Hepatocyte (in vitro differentiated cells): ENCODE measurements at regions not wholly inside any gene's neighbourhood (a gene's known extent, or its start where the extent isn't known, plus 50 kb on each side); places are given as distances from the start of the nearest gene placed in this dataset.

ENCODE experiments used
- DNase-seq: peaks from one replicate; pipeline ENCODE4 v3.0.0-alpha.2; 2016; ENCODE audit warnings: low spot score
- H2AFZ ChIP-seq: fragments of 200-600 bp; sonication (generic); 2 replicates; pipeline ENCODE4 v1.6.0; 2016; ENCODE audit warnings: antibody characterized with exemption, mild to moderate bottlenecking
- H3K27ac ChIP-seq: fragments of 200-600 bp; sonication (generic); 2 replicates; pipeline ENCODE4 v1.5.1; 2016; ENCODE audit warnings: mild to moderate bottlenecking
- H3K27me3 ChIP-seq: fragments of 200-600 bp; sonication (generic); 2 replicates; pipeline ENCODE4 v1.6.1; 2016
- H3K36me3 ChIP-seq: fragments of 200-600 bp; sonication (generic); replicated peaks from 2 replicates; pipeline ENCODE4 v1.5.1; 2016; ENCODE audit warnings: low read depth; ENCODE audit not compliant: insufficient read depth
- H3K4me1 ChIP-seq: fragments of 200-600 bp; sonication (generic); 2 replicates; pipeline ENCODE4 v1.5.1; 2016; ENCODE audit warnings: mild to moderate bottlenecking, moderate library complexity; ENCODE audit not compliant: insufficient read depth
- H3K4me2 ChIP-seq: fragments of 200-600 bp; sonication (generic); 2 replicates; pipeline ENCODE4 v1.6.0; 2016
- H3K4me3 ChIP-seq: fragments of 200-600 bp; sonication (generic); 2 replicates; pipeline ENCODE4 v1.5.1; 2016; ENCODE audit warnings: mild to moderate bottlenecking
- H3K79me2 ChIP-seq: fragments of 200-600 bp; sonication (generic); 2 replicates; pipeline ENCODE4 v1.6.0; 2017; ENCODE audit warnings: mild to moderate bottlenecking
- H3K9me2 ChIP-seq: fragments of 200-600 bp; sonication (generic); replicated peaks from 2 replicates; pipeline ENCODE4 v1.6.0; 2017; ENCODE audit warnings: mild to moderate bottlenecking; ENCODE audit not compliant: insufficient read depth
- H3K9me3 ChIP-seq: fragments of 200-600 bp; sonication (generic); 2 replicates; pipeline ENCODE4 v1.5.1; 2016; ENCODE audit warnings: low read depth, mild to moderate bottlenecking
- H4K20me1 ChIP-seq: fragments of 200-600 bp; sonication (generic); 2 replicates; pipeline ENCODE4 v1.6.0; 2016; ENCODE audit warnings: mild to moderate bottlenecking; ENCODE audit not compliant: insufficient read depth, poor library complexity, severe bottlenecking
- EZH2 ChIP-seq: fragments of 200-600 bp; sonication (generic); IDR thresholded peaks from 2 replicates; pipeline ENCODE4 v1.6.1; 2016; ENCODE audit warnings: antibody characterized with exemption, mild to moderate bottlenecking, borderline replicate concordance
- EZH2phosphoT487 ChIP-seq: fragments of 200-600 bp; sonication (generic); IDR thresholded peaks from one replicate; pipeline ENCODE4 v1.6.1; 2018; ENCODE audit warnings: antibody characterized with exemption, mild to moderate bottlenecking, low read depth, moderate library complexity; ENCODE audit not compliant: unreplicated experiment, severe bottlenecking
- WGBS: methylation state at CpG from one replicate; pipeline ENCODE4 v1.1.6; 2016; ENCODE audit warnings: low lambda C conversion rate; ENCODE audit errors: missing lambda C conversion rate; 5-methylcytosine and 5-hydroxymethylcytosine counted together
- TF ChIP-seq, protein P1 (sequence below): fragments of 200-600 bp; sonication (generic); IDR thresholded peaks from 2 replicates; pipeline ENCODE4 v1.5.1; 2016; ENCODE audit warnings: antibody characterized with exemption, mild to moderate bottlenecking; ENCODE audit not compliant: poor library complexity

DNA sequence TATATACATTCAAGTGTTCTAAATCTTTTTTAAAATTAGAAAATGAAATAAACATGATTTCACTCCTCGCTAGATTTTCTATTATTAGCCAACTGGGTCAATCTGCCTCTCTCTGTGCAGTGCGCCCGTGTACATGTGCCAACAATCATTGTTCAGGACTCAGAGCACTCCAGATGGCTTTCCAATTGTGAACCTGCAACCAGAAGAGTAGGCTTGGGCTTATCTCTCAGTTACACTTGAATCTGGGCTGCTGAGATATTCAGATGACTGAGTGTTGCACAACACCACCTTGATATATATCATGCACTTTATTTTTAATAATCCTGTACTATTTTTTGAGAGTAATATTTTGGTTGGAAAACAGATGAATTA is 184.0 kb upstream of the FSTL5 start:
- H3K36me3 ChIP-seq, result no peaks in the 10 kb centered on the region
- no peaks in the 10 kb centered on the region for H3K9me3 ChIP-seq
- TF ChIP-seq EZH2, result no peak
- no peak for TF ChIP-seq EZH2phosphoT487
- TF ChIP-seq, protein P1, sequence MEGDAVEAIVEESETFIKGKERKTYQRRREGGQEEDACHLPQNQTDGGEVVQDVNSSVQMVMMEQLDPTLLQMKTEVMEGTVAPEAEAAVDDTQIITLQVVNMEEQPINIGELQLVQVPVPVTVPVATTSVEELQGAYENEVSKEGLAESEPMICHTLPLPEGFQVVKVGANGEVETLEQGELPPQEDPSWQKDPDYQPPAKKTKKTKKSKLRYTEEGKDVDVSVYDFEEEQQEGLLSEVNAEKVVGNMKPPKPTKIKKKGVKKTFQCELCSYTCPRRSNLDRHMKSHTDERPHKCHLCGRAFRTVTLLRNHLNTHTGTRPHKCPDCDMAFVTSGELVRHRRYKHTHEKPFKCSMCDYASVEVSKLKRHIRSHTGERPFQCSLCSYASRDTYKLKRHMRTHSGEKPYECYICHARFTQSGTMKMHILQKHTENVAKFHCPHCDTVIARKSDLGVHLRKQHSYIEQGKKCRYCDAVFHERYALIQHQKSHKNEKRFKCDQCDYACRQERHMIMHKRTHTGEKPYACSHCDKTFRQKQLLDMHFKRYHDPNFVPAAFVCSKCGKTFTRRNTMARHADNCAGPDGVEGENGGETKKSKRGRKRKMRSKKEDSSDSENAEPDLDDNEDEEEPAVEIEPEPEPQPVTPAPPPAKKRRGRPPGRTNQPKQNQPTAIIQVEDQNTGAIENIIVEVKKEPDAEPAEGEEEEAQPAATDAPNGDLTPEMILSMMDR, result no peak
- H3K4me1 ChIP-seq, result no peaks in the 10 kb centered on the region
- no peaks in the 10 kb centered on the region for H4K20me1 ChIP-seq
- no peak overlapping the region for H3K4me2 ChIP-seq
- WGBS, result 79% methylated on average over 3 of the region's 3 CpGs
- H3K79me2 ChIP-seq, result no peaks in the 10 kb centered on the region
- no peaks in the 10 kb centered on the region for H3K9me2 ChIP-seq
- no peak overlapping the region for H3K4me3 ChIP-seq
- no peaks in the 10 kb centered on the region for H3K27me3 ChIP-seq
- no peak for DNase-seq
- H2AFZ ChIP-seq, result no peak overlapping the region
- no peak overlapping the region for H3K27ac ChIP-seq

DNA sequence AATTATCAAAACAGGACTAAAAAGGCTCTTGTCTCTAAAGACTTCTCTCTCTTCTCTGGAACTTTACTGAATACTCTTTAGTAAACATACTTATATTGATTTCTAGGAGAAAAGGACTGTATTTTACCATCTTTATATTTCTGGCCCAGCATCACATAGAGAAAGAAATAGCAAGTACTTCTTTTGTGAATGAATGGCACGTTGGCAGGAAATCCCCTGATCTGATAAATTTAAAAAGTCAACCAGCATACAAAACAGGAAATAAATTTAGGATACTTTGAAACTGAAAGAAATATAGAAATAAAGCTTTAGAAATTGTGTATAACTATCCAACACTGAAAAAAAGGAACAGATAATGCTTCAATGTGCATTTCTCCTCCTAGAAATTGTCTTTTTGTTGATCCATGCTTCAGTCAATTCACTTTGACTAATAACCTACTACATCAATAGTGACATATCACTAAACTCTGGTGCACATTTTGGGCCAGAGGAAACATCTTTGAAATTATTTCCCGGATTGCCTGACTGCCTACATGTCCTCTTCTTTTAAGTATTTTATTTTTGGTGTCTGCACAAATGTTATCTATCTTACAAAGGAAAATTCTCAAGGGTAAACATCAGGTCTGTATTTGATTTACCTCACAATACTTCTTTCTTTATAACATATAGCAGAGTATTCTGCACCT is 183.5 kb upstream of the FSTL5 start:
- Histone ChIP-seq H3K9me3 (no peaks in the 10 kb centered on the region), H3K4me1 (no peaks in the 10 kb centered on the region), H3K79me2 (no peaks in the 10 kb centered on the region), H2AFZ (no peak overlapping the region), H3K4me2 (no peak overlapping the region), H3K4me3 (no peak overlapping the region), H3K9me2 (no peaks in the 10 kb centered on the region), H3K27me3 (no peaks in the 10 kb centered on the region), H4K20me1 (no peaks in the 10 kb centered on the region), H3K36me3 (no peaks in the 10 kb centered on the region), H3K27ac (no peak overlapping the region)
- TF ChIP-seq, protein P1, result no peak
- TF ChIP-seq EZH2phosphoT487 (no peak), EZH2 (no peak)
- 82% methylated on average over 2 of the region's 2 CpGs for WGBS
- no peak for DNase-seq

DNA sequence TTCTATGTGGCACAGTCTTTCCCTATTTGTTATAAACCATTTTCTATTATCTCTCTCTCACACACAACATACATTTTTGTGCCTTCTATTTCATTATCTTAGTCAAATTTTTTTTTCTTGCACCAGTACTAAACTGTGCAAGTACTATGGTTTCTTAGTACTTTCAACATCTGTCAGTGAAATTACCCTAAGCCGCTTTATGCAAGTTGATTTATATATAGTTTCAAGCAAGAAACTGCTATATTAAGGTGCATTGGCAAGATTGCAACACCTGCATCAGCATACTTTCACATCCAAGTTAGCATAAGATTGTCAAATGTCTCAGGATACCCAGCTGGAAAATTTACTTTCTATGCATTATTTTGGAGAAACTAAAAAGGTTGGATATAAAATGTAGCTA is 180.2 kb upstream of the FSTL5 start:
- H3K27me3 ChIP-seq, result no peaks in the 10 kb centered on the region
- H3K27ac ChIP-seq, result no peak overlapping the region
- H3K9me2 ChIP-seq, result no peaks in the 10 kb centered on the region
- H2AFZ ChIP-seq, result no peak overlapping the region
- WGBS, result 0% methylated on average over 1 of the region's 1 CpG
- TF ChIP-seq EZH2 (no peak), EZH2phosphoT487 (no peak)
- TF ChIP-seq, protein P1, result no peak
- H3K9me3 ChIP-seq, result no peaks in the 10 kb centered on the region
- no peaks in the 10 kb centered on the region for H3K4me1 ChIP-seq
- no peaks in the 10 kb centered on the region for H3K36me3 ChIP-seq
- no peaks in the 10 kb centered on the region for H4K20me1 ChIP-seq
- H3K4me3 ChIP-seq, result no peak overlapping the region
- DNase-seq, result no peak
- H3K4me2 ChIP-seq, result no peak overlapping the region
- H3K79me2 ChIP-seq, result no peaks in the 10 kb centered on the region
